ENCODE measurements at regions not wholly inside any gene's neighbourhood (a gene's known extent, or its start where the extent isn't known, plus 50 kb on each side); places are given as distances from the start of the nearest gene placed in this dataset.
"Not testable (repeated sequence)": the region's sequence is repeated elsewhere in the genome, so short reads cannot be mapped to it uniquely, and the experiment has no call there.

DNA sequence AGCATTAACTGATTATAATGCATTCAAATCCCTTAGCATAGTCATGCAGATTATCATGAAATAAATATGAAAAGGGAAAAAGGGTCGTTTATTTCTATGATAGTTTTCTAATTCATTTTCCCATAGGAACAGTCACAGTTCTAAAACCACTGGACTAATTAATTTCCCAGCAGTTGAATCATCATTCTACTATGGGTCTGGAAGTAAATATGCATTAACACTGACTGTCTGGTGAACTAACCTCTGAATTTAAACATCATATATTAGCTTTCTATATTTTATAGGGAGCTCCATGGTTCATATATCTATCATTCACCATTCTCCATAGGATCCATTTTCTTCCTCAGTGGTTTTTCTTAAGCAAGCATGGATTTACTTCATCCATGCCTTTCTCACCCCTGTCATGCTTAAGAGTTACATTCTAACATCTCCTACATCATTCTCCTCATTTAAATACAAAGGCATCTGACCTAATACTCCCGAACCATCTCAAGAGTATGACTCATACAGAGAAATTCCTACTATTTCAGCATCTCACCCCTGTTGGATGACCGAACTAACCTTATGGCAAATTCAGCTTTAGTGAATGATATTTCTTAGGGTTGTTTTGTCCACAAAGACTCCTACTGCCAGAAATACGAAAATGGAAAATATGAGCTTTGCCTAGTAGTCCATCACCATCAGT lies 198.7 kb upstream of the ADAMTS3 start:
- DNase-seq, result peak; percentile 92

GRCh38 chr4:72765788-72766187 lies 196.8 kb upstream of the ADAMTS3 start:
- not testable (repeated sequence) for DNase-seq

DNA sequence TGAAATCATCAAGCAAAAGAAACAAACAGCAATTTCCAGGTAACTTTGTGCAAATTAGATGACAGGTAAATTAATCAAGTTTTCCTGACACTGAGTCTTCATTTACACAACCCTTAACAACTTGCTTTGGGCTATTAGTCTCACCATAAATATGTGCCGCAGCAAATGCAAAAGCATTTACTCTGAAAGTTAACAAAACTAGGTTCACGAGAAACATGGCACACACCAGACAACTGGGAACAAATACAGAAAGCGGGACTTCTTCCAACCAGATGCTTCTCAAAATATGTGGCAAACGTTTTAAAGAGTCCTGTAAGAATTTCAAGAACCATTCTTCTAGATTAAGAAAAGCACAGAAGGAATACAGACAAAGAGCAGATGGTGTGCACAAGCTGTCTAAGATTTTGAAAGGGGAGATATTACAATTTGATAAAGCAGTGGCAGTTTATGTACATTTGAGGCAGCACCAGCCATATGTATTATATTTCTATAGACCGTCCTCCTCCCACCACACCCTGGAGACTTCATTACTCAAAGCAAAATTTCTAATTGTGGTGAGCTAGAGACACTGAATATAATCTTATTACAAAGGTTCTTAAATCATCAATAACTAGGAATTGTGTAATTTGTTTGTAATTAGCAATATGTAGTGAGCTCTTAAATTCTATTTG lies 192.5 kb upstream of the ADAMTS3 start:
- DNase-seq, result no peak

GRCh38 chr4:72753414-72753813 lies 184.4 kb upstream of the ADAMTS3 start:
- not testable (repeated sequence) for DNase-seq

GRCh38 chr4:72744103-72744725 lies 175.2 kb upstream of the ADAMTS3 start:
- no peak for DNase-seq

- DNase-seq, result no peak
Observed at GRCh38 chr4:72743078-72743477, 174.1 kb upstream of the ADAMTS3 start.

- DNase-seq, result no peak
Observed at GRCh38 chr4:72715299-72715698, 146.3 kb upstream of the ADAMTS3 start.

- no peak for DNase-seq
Observed at GRCh38 chr4:72714482-72715279, 145.7 kb upstream of the ADAMTS3 start.

- DNase-seq, result peak; percentile 11
Observed at GRCh38 chr4:72712997-72713396, 144.0 kb upstream of the ADAMTS3 start.

GRCh38 chr4:72709475-72709874 lies 140.5 kb upstream of the ADAMTS3 start:
- DNase-seq, result no peak

DNA sequence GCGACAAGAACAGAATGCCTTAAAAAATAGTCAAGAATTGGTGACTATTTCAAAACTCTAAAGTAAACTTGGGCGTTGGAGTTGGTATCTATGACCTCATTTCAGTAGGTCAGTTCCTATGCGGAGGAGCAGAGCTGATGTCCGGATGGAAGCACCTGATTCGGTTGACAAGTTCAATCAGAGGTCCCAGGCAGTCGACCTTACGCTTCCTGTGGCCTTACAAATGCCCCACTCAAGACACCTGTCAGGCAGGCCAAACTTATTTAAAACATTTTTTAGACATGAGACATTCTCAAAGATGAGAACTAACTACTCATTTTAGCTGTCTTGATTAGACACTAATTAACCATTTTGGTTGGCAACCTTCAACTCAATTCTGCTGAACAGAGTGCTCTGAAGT lies 137.7 kb upstream of the ADAMTS3 start:
- no peak for DNase-seq

DNA sequence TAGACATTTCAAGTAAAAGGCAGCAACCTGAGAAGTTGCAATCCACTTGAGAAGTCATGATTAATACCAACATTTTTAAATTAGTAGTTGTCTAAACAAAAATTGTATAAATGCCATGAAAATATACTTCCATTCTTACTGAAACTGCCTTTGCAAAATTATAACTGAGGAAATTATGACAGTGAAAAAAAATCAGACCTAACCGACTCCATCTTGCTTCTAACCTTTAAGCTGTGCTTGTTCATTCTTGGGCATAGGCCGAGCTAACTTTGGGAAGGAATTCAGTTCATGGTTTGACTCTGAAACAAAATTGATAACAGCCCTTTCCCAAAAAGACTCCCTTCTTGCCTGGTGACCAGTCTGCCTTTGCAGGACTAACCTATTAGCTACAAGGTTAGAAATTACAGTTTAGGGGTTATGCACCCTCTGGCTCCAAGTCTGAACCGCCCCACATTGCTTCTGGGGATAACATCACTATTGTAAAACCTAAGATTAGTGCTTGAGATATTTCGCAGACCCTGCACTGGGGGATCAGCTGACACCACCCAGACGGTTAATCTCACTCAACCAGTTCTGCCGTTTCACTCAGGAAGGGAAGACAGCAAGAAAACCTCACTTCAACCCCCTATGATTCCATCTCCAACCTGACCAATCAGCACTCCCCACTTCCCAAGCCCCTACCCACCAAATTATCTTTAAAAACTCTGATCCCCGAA lies 136.1 kb upstream of the ADAMTS3 start:
- DNase-seq, result not testable (repeated sequence)

DNA sequence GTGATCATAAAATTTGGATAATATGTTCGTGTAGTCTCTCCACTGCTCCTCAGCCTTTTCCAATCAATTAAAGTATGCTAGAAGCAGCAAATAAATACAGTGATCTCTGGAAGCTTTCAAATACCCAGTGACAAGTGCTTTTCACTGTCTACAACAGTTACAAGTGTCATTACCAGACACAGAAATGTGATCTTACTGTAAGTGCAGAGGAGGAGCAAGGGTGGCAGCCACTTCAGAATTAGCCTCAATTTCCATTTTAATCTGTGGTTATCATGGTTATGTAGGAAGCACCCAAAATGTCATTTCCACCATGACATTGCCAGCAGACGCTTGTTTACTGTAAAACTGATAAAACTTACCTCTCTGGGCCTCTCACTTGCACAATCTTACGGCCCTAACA lies 133.9 kb upstream of the ADAMTS3 start:
- no peak for DNase-seq

DNA sequence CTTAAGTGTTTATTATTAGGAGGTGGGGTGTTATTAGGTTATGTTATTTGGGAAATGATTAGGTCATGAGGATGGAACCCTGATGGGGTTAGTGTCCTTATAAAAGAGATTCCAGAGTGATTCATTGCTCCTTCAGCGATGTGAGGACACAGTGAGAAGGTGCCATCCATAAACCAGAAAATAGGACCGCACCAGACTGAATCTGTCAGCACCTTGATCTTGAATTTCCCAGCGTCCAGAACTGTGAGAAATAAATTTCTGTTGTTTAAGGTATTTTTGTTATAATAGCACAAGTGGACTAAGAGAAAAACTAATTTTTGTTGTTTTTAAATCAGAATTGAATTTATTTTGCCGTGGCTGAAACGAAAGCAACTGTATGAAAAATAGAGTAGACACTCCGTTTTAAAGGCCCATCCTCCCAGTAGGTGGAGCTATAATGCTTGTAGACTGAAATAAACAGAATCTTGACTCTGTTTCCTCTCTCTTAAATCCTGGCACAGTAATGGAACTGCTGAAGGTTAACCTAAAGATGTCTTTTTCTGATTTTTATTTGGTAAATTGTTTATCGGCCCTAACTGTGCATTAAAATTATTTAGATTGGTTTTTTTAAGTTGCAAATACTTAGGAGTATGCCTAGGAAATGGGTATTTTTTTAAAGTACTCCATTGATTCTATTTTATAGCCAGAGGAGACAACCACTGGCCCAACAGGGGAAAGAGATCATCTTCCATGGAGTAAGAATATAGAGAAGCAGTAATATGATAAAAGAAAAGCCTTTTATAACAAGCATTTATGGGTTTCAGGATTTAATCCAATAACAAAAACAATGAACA lies 133.2 kb upstream of the ADAMTS3 start:
- peak; percentile 64 for DNase-seq

- DNase-seq, result no peak
Observed at GRCh38 chr4:72690771-72691170, 121.8 kb upstream of the ADAMTS3 start.

- no peak for DNase-seq
Observed at GRCh38 chr4:72689923-72690322, 120.9 kb upstream of the ADAMTS3 start.

DNA sequence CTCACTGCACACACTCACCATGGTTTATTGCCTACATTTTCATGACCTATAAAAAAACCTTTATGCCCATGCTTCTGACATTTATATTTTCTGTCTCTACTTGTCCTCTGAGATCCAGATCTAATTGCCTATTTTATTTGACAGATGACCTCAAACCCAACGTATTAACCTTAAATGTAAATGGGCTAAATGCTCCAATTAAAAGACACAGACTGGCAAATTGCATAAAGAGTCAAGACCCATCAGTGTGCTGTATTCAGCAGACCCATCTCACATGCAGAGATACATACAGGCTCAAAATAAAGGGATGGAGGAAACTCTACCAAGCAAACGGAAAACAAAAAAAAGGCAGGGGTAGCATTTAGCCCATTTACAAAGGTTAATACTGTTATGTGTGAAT lies 117.4 kb upstream of the ADAMTS3 start:
- DNase-seq, result not testable (repeated sequence)

GRCh38 chr4:72679666-72680065 lies 110.6 kb upstream of the ADAMTS3 start:
- DNase-seq, result no peak

DNA sequence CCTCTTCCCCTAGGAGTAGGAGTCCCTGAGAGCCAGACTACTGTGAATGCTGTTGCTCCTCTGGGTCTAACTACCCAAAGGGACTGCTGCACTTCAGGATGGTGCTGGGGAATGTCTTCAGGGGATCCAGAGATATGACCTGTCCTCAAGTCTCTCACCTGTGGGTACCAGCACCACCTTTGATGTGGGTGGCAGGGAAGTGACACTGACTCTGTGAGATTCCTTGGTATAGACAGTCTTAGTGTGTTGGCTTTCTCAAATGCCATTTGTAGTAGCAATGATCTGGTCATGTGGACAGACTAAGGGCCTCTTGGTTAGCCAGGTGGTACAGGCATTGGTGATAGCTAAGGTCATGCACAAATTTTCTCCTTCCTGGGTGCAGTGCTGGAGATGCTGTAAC lies 108.9 kb upstream of the ADAMTS3 start:
- no peak for DNase-seq

DNA sequence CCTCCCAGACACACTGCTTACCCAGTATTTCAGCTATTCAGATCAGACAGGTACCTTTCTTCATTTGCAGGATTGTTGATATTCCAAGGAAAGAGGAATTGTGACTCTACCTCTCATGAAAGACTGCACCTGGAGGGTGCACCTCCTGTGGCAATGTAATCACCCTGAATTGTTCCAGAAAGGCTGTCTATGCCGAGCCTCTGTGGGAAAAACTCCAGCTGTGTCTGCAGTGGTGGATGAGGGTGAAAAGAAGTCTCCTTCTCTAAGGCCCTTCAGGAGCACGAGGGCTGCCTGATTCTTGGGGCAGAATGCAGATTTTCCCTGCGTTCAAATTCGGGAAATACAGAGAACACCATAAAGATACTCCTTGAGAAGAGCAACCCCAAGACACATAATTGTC lies 108.2 kb upstream of the ADAMTS3 start:
- no peak for DNase-seq

DNA sequence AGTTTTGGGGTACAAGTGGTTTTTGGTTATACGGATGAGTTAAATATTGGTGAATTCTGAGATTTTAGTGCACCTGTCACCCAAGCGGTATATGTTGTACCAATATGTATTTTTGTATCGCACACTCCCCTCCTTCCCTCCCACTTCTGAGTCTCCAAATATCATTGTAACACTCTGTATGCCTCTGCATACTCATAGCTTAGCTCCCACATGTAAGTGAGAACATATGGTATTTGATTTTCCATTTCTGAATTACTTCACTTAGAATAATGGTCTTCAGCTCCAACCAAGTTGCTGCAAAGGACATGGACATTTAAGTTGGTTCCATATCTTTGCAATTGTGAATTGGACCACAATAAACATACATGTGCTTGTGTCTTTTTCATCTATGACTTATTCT lies 103.0 kb upstream of the ADAMTS3 start:
- DNase-seq, result no peak

- no peak for DNase-seq
Observed at GRCh38 chr4:72670521-72670920, 101.5 kb upstream of the ADAMTS3 start.

All from EL (cell line).